Astrocyte of the cerebellum (primary cell): ENCODE measurements at regions not wholly inside any gene's neighbourhood (a gene's known extent, or its start where the extent isn't known, plus 50 kb on each side); places are given as distances from the start of the nearest gene placed in this dataset.

Source experiments
- DNase-seq: peaks from one replicate; pipeline ENCODE4 v3.0.0-alpha.2; 2011; ENCODE audit warnings: low read depth
- H3K4me3 ChIP-seq: 2 replicates; pipeline ENCODE4 v1.5.1; 2011; ENCODE audit warnings: mild to moderate bottlenecking, low read depth, low read length, moderate library complexity
- in situ Hi-C: cut with HindIII; loops from 2 replicates; pipeline ENCODE4 v1.10.0; 2017; ENCODE audit warnings: low sequenced_read_pairs
- TF ChIP-seq, protein P1 (sequence below): IDR thresholded peaks from 2 replicates; pipeline ENCODE4 v1.5.1; 2012; ENCODE audit warnings: low read length, low read depth, moderate library complexity, mild to moderate bottlenecking; ENCODE audit errors: missing control alignments

DNA sequence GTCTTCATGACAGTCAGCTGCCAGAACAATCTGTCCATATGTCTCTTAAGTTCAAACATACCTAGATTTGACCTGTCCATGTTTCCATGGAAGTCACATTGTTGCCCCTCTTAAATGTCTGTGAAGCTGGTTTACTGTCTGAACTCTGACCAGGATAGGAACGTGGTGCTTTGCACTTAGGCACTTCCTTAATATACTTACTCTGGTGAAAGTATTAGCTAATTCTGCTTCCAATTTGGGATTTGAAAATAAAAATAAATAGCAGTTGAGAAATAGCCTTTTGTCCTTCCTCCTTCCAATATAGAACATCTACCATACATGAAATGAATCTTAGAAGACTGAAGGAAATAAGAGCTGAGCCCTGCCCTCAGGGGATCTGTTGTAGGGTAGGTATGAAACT lies 524.5 kb upstream of the CLINT1 start:
- H3K4me3 ChIP-seq, result no peak overlapping the region
- in situ Hi-C loops, result no loop called here
- TF ChIP-seq, protein P1, sequence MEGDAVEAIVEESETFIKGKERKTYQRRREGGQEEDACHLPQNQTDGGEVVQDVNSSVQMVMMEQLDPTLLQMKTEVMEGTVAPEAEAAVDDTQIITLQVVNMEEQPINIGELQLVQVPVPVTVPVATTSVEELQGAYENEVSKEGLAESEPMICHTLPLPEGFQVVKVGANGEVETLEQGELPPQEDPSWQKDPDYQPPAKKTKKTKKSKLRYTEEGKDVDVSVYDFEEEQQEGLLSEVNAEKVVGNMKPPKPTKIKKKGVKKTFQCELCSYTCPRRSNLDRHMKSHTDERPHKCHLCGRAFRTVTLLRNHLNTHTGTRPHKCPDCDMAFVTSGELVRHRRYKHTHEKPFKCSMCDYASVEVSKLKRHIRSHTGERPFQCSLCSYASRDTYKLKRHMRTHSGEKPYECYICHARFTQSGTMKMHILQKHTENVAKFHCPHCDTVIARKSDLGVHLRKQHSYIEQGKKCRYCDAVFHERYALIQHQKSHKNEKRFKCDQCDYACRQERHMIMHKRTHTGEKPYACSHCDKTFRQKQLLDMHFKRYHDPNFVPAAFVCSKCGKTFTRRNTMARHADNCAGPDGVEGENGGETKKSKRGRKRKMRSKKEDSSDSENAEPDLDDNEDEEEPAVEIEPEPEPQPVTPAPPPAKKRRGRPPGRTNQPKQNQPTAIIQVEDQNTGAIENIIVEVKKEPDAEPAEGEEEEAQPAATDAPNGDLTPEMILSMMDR, result no peak
- no peak for DNase-seq

DNA sequence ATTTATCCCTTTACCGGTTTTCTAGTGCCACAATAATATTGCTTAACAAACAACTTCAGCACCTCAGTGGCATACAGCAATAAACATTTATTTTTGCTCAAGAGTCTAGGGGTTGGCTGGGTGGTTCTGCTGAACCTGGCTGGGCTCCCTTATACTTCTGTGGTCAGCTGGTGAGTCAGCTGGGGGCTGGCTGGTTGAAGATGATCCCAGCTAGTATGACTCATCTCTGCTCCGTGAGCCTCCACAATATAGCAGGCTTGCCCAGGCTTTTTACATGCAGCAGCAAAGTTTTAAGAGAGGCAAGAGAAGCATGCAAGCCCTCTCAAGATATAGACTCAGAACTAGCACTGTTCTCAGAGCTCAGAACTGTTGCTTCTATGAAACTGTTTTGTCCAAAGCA lies 523.5 kb upstream of the CLINT1 start:
- TF ChIP-seq, protein P1, result no peak
- DNase-seq, result peak; percentile 94
- in situ Hi-C loops, result no loop called here
- H3K4me3 ChIP-seq, result no peak overlapping the region

DNA sequence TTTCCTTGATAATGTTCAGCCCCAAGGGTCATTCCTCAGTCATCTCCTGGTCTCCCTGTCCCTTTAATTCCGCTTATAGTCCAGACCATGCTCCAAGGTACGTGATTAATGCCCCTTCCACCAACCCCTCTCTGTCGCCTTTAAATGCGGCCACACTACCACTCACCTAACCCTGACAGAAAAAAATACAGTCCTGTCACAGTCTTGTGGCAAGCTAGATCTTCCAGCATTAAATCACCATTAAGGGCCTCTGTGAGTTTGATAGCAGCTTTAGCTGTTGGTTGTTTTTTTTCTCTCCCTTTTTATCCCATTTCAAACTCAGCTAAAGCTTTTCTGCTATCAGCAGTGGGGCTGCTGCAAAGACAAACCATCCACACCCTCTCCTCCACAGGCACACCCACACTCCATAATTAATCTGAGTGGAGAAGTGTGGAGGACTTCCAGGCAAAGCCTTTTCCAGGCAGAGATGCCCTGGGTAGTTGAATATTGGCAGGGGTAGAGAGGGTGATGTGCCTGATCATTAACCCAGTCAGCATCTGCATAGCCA lies 522.7 kb upstream of the CLINT1 start:
- DNase-seq, result no peak
- TF ChIP-seq, protein P1, result no peak
- in situ Hi-C loops, result no loop called here

DNA sequence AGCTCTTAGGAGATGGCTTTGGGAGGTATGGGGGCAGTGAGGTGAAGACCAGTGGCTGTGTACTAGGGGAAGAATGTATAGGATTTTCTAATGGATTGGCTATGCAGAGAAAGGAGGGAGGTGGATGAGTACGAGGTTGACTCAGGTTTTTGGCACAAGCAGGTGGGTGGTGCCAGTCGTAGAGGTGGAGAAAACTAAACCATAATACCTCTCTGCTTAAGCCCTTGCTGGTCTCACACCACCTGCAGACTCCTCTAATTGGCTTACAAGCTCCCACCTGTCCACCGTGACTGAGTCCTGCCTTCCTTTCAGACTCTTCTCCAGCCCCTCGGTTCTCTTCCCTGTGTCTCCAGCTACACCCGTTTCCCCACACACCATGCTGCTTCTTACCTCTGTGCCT lies 521.7 kb upstream of the CLINT1 start:
- in situ Hi-C loops, result no loop called here
- H3K4me3 ChIP-seq, result no peak overlapping the region
- no peak for DNase-seq
- TF ChIP-seq, protein P1, result no peak

More for the DNA sequence above, 522.7 kb upstream of the CLINT1 start:
- H3K4me3 ChIP-seq, result no peak overlapping the region

DNA sequence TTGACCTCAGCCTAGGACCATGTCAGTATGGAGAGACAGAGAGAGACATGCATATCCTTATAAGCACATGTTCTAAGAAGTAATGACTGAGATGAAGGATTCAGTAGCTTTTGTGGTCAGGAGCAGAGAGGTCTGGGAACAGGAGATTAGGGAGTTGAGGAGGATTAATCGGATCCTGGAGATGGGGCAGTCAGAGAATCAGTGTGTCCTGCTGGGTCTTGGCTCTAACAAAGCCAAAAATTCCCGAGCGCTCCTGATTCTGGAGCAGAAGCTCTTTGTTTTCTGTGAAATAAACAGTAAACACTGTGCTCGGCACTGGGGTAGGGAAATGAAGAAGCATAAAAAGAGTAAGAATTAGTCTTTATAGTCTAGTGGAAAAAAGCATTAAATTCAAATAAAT lies 520.0 kb upstream of the CLINT1 start:
- in situ Hi-C loops, result no loop called here
- no peak overlapping the region for H3K4me3 ChIP-seq
- no peak for DNase-seq
- TF ChIP-seq, protein P1, result no peak

DNA sequence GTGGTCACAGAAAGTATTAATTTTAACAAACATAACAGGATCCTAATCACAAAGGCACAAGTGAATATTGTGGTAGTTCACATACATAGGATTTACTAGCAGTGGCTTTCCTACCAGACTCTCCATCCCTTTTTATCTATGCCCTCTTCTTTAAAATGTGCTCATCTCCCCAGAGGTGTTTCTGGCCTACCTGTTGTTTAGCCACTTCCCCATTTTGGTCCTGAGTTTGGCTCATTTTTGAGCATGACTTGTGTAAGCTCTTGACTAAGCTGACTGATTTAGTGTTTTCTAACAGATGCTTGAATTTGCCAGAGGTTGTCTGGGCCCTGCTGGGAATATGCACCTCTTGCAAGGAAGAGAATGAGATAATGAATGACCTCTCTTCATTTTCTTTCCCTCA lies 517.7 kb upstream of the CLINT1 start:
- H3K4me3 ChIP-seq, result no peak overlapping the region
- DNase-seq, result no peak
- in situ Hi-C loops, result no loop called here
- TF ChIP-seq, protein P1, result no peak

DNA sequence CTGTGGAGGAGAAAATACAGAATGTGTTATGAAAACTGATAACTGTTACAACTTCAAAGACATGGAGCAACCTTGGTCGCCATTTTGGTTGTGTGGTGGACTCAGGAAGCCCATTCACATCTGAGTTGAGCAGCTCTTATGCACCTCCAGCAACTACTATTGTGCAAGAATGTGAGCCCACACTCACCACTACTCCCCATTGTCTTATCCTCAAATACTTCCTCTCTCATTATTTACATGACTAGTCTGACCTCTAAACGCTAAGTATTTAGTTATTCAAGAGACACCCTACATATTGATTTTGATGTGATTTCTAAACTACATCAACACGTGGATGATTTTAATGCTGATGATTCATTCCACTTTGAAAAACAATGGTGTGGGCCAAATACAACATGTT lies 516.6 kb upstream of the CLINT1 start:
- H3K4me3 ChIP-seq, result no peak overlapping the region
- no peak for DNase-seq
- TF ChIP-seq, protein P1, result no peak
- in situ Hi-C loops, result no loop called here
